CD14-positive monocyte (primary cell): ENCODE measurements at regions not wholly inside any gene's neighbourhood (a gene's known extent, or its start where the extent isn't known, plus 50 kb on each side); places are given as distances from the start of the nearest gene placed in this dataset.

Source experiments
- DNase-seq, 3 donors: peaks; one replicate each; pipeline ENCODE4 v3.0.0-alpha.2; 2011 to 2022
- H2AFZ ChIP-seq: 2 replicates; pipeline ENCODE4 v1.6.0; 2012; ENCODE audit warnings: mild to moderate bottlenecking, low read depth, low read length, inconsistent platforms; ENCODE audit not compliant: insufficient read depth, poor library complexity, severe bottlenecking
- H3K27ac ChIP-seq, 2 donors: 1 replicate in 1 of 2; 2 replicates in 1 of 2; pipeline ENCODE4 v1.5.1; 2012 to 2013; ENCODE audit warnings: low read length in 2 of 2, control low read depth in 1 of 2, inconsistent platforms in 1 of 2, low read depth in 1 of 2, mild to moderate bottlenecking in 1 of 2
- H3K27me3 ChIP-seq, 2 donors: one replicate each; pipeline versions ENCODE4 v1.6.0 to v1.6.1; 2011 to 2013; ENCODE audit warnings: low read length in 2 of 2; ENCODE audit not compliant: control insufficient read depth in 2 of 2, insufficient read depth in 2 of 2
- H3K36me3 ChIP-seq, 2 donors: replicated peaks in 1 of 2; 1 replicate in 1 of 2; 2 replicates in 1 of 2; pipeline versions ENCODE4 v1.5.1 to v1.6.1; 2012 to 2013; ENCODE audit warnings: low read length in 2 of 2, control low read depth in 1 of 2, inconsistent platforms in 1 of 2, mild to moderate bottlenecking in 1 of 2; ENCODE audit not compliant: insufficient read depth in 2 of 2, control insufficient read depth in 1 of 2
- H3K4me1 ChIP-seq, 2 donors: 1 replicate in 1 of 2; 2 replicates in 1 of 2; pipeline versions ENCODE4 v1.5.1 to v1.6.1; 2012 to 2013; ENCODE audit warnings: low read length in 2 of 2, control low read depth in 1 of 2, inconsistent platforms in 1 of 2, mild to moderate bottlenecking in 1 of 2, moderate library complexity in 1 of 2; ENCODE audit not compliant: insufficient read depth in 2 of 2, control insufficient read depth in 1 of 2
- H3K4me2 ChIP-seq: replicated peaks from 2 replicates; pipeline ENCODE3; 2012; ENCODE audit warnings: low read length, moderate library complexity, mild to moderate bottlenecking; ENCODE audit not compliant: poor library complexity, severe bottlenecking; ENCODE audit errors: extremely low read depth
- H3K4me3 ChIP-seq, 3 experiments: fragments of 200-600 bp in 1 of 3; sonication (generic) in 1 of 3; replicated peaks in 1 of 3; 1 replicate in 2 of 3; 2 replicates in 1 of 3; pipeline ENCODE4 v1.5.1; 2011 to 2013; ENCODE audit warnings: low read length in 3 of 3, mild to moderate bottlenecking in 3 of 3, control low read depth in 2 of 3, low read depth in 2 of 3, inconsistent platforms in 1 of 3, moderate library complexity in 1 of 3
- H3K79me2 ChIP-seq: 2 replicates; pipeline ENCODE4 v1.6.0; 2012; ENCODE audit warnings: mild to moderate bottlenecking, control low read depth, inconsistent platforms, low read length, moderate library complexity; ENCODE audit not compliant: insufficient read depth
- H3K9ac ChIP-seq: 2 replicates; pipeline ENCODE4 v1.6.0; 2017; ENCODE audit warnings: low read length, mild to moderate bottlenecking; ENCODE audit not compliant: insufficient read depth, poor library complexity, severe bottlenecking
- H3K9me3 ChIP-seq, 2 donors: replicated peaks in 1 of 2; 1 replicate in 1 of 2; 2 replicates in 1 of 2; pipeline versions ENCODE4 v1.5.1 to v1.6.1; 2012 to 2013; ENCODE audit warnings: low read length in 2 of 2, control low read depth in 1 of 2; ENCODE audit not compliant: control insufficient read depth in 1 of 2, insufficient read depth in 1 of 2
- H4K20me1 ChIP-seq: 2 replicates; pipeline ENCODE4 v1.6.0; 2012; ENCODE audit warnings: mild to moderate bottlenecking, low read length, control low read depth, moderate library complexity; ENCODE audit not compliant: insufficient read depth
- H3K27ac Mint-ChIP-seq, 7 donors: one replicate each; pipeline ENCODE4 v1.8.0; 2020; ENCODE audit warnings: mild to moderate bottlenecking in 7 of 7, mixed read lengths in 7 of 7, moderate library complexity in 6 of 7, inconsistent platforms in 2 of 7
- H3K27me3 Mint-ChIP-seq, 3 donors: one replicate each; pipeline ENCODE4 v1.8.0; 2021 to 2022; ENCODE audit warnings: low read depth in 3 of 3, mild to moderate bottlenecking in 3 of 3, mixed read lengths in 3 of 3, moderate library complexity in 3 of 3, inconsistent platforms in 1 of 3
- H3K36me3 Mint-ChIP-seq, 2 donors: one replicate each; pipeline ENCODE4 v1.8.0; 2020; ENCODE audit warnings: mixed read lengths in 2 of 2, inconsistent platforms in 1 of 2, mild to moderate bottlenecking in 1 of 2
- H3K4me1 Mint-ChIP-seq: one replicate; pipeline ENCODE4 v1.8.0; 2020; ENCODE audit warnings: mild to moderate bottlenecking, mixed read lengths
- H3K4me3 Mint-ChIP-seq, 2 donors: one replicate each; pipeline ENCODE4 v1.8.0; 2020; ENCODE audit warnings: mild to moderate bottlenecking in 2 of 2, mixed read lengths in 2 of 2, moderate library complexity in 1 of 2
- H3K9me3 Mint-ChIP-seq, 7 donors: one replicate each; pipeline ENCODE4 v1.8.0; 2020 to 2022; ENCODE audit warnings: mixed read lengths in 7 of 7, mild to moderate bottlenecking in 6 of 7, moderate library complexity in 6 of 7, inconsistent platforms in 2 of 7
- WGBS: methylation state at CpG from one replicate; pipeline ENCODE4 v1.1.5; 2013; ENCODE audit warnings: missing lambda C conversion rate; ENCODE audit not compliant: insufficient coverage; 5-methylcytosine and 5-hydroxymethylcytosine counted together
- intact Hi-C, 2 donors: fragments of 100-400 bp; cut with micrococcal nuclease; formaldehyde crosslinking; loops; one replicate each; pipeline versions ENCODE4 v1.15.0 to v1.15.1; 2023
- TF ChIP-seq, protein P1 (sequence below): fragments of 200-600 bp; IDR thresholded peaks from one replicate; pipeline ENCODE4 v1.8.0; 2022; ENCODE audit warnings: antibody characterized with exemption, mild to moderate bottlenecking

DNA sequence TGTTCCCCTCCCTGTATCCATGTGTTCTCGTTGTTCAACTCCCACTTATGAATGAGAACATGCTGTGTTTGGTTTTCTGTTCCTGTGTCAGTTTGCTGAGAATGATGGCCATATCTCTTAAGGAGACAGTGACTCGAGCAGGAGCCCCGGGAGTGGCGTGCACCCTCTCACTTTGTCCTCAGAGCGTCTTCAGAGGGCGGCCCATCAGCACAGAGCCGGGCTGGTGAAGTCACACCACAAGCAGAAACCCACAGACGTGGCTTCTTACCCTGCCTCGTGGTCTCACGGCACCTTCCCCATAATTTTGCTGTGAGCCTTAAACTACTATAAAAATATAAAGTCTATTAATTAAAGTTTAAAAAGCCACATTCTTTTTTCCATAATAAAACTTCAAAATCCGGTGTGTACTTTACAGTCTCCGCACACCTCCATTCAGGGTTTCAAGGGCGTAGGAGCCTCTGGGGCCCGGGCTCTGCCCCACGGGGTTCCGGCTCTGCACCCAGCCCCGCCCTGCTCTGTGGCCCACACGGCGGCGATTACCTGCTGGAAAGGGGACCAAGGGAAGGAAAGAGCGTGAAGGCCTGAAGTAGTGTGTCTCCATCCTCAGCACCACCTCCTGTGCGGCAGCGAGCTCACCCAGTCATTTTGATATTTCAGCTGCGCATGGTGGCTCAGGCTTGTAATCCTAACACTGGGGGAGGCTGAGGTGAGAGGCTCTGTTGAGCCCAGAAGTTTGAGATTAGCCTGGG, 101.3 kb upstream of the SOX1 start:
- H2AFZ ChIP-seq = no peak overlapping the region
- Mint-ChIP-seq H3K4me3 (no peak overlapping the region), H3K36me3 (no peaks in the 10 kb centered on the region), H3K27ac (peak overlapping the region in 1 of 7 donors; percentile 70), H3K27me3 (peaks cover 0 to 2% (median 0%) of the 10 kb centered on the region in 3 donors), H3K9me3 (peaks cover 2 to 19% (median 4%) of the 10 kb centered on the region in 7 donors), H3K4me1 (no peaks in the 10 kb centered on the region)
- no peaks in the 10 kb centered on the region for H3K27me3 ChIP-seq
- TF ChIP-seq, protein P1, sequence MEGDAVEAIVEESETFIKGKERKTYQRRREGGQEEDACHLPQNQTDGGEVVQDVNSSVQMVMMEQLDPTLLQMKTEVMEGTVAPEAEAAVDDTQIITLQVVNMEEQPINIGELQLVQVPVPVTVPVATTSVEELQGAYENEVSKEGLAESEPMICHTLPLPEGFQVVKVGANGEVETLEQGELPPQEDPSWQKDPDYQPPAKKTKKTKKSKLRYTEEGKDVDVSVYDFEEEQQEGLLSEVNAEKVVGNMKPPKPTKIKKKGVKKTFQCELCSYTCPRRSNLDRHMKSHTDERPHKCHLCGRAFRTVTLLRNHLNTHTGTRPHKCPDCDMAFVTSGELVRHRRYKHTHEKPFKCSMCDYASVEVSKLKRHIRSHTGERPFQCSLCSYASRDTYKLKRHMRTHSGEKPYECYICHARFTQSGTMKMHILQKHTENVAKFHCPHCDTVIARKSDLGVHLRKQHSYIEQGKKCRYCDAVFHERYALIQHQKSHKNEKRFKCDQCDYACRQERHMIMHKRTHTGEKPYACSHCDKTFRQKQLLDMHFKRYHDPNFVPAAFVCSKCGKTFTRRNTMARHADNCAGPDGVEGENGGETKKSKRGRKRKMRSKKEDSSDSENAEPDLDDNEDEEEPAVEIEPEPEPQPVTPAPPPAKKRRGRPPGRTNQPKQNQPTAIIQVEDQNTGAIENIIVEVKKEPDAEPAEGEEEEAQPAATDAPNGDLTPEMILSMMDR = no peak
- H3K9me3 ChIP-seq = no peaks in the 10 kb centered on the region
- no peak overlapping the region for H3K27ac ChIP-seq
- H3K4me3 ChIP-seq = no peak overlapping the region
- no peaks in the 10 kb centered on the region for H3K4me1 ChIP-seq
- no peak for DNase-seq
- H3K4me2 ChIP-seq = no peak overlapping the region
- no peaks in the 10 kb centered on the region for H3K79me2 ChIP-seq
- no peaks in the 10 kb centered on the region for H3K36me3 ChIP-seq
- no peaks in the 10 kb centered on the region for H4K20me1 ChIP-seq
- 96% methylated on average over 14 of the region's 24 CpGs for WGBS
- intact Hi-C loops = no loop called here
- H3K9ac ChIP-seq = no peak overlapping the region

DNA sequence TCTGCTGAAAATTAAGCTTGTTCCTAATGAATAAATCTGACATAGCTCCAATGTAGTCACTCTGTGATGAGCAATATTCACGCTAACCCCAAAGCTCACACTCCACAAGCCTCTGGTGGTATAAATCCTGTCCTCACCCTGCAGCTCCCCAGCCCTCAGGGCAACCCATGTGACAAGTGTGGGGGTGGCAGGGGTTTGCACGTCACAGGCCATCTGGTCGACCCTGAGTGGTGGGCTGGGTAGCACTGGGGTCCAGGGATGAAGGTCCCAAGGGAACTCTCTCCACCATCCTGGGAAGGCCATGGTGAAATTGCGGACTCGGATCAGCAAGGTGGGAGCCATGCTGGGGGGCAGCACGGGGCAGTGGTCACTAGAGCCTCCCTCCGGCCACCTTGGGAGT, 100.0 kb upstream of the SOX1 start:
- TF ChIP-seq, protein P1 = no peak
- intact Hi-C loops = no loop called here
- H3K4me2 ChIP-seq = no peak overlapping the region
- H3K4me1 ChIP-seq = no peaks in the 10 kb centered on the region
- H3K4me3 Mint-ChIP-seq = no peak overlapping the region
- no peaks in the 10 kb centered on the region for H3K27me3 ChIP-seq
- H3K9me3 Mint-ChIP-seq = peaks cover 2 to 19% (median 4%) of the 10 kb centered on the region in 7 donors
- no peaks in the 10 kb centered on the region for H3K4me1 Mint-ChIP-seq
- no peak overlapping the region for H3K9ac ChIP-seq
- no peaks in the 10 kb centered on the region for H4K20me1 ChIP-seq
- no peak for DNase-seq
- H3K9me3 ChIP-seq = no peaks in the 10 kb centered on the region
- H3K27me3 Mint-ChIP-seq = peaks cover 0 to 4% (median 0%) of the 10 kb centered on the region in 3 donors
- H3K79me2 ChIP-seq = no peaks in the 10 kb centered on the region
- H3K36me3 ChIP-seq = no peaks in the 10 kb centered on the region
- no peak overlapping the region for H3K4me3 ChIP-seq
- H3K36me3 Mint-ChIP-seq = no peaks in the 10 kb centered on the region
- WGBS = 93% methylated on average over 3 of the region's 7 CpGs
- no peak overlapping the region for H2AFZ ChIP-seq
- no peak overlapping the region for H3K27ac Mint-ChIP-seq
- H3K27ac ChIP-seq = no peak overlapping the region
